ENCODE measurements at regions not wholly inside any gene's neighbourhood (a gene's known extent, or its start where the extent isn't known, plus 50 kb on each side); places are given as distances from the start of the nearest gene placed in this dataset.

- TF ChIP-seq, protein P1, sequence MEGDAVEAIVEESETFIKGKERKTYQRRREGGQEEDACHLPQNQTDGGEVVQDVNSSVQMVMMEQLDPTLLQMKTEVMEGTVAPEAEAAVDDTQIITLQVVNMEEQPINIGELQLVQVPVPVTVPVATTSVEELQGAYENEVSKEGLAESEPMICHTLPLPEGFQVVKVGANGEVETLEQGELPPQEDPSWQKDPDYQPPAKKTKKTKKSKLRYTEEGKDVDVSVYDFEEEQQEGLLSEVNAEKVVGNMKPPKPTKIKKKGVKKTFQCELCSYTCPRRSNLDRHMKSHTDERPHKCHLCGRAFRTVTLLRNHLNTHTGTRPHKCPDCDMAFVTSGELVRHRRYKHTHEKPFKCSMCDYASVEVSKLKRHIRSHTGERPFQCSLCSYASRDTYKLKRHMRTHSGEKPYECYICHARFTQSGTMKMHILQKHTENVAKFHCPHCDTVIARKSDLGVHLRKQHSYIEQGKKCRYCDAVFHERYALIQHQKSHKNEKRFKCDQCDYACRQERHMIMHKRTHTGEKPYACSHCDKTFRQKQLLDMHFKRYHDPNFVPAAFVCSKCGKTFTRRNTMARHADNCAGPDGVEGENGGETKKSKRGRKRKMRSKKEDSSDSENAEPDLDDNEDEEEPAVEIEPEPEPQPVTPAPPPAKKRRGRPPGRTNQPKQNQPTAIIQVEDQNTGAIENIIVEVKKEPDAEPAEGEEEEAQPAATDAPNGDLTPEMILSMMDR (IDR thresholded peaks at IDR 0.05; ENCODE audit: insufficient read depth, low read depth, low read length) = no peak
- no peak for TF ChIP-seq EZH2 (IDR thresholded peaks at IDR 0.05; ENCODE audit: insufficient read depth, low read length)
Measured at GRCh38 chr10:28890121-28890950, 213.0 kb downstream of the BAMBI start.
